HG03108 (cell line): ENCODE measurements at regions not wholly inside any gene's neighbourhood (a gene's known extent, or its start where the extent isn't known, plus 50 kb on each side); places are given as distances from the start of the nearest gene placed in this dataset.
"Not testable (repeated sequence)": the region's sequence is repeated elsewhere in the genome, so short reads cannot be mapped to it uniquely, and the experiment has no call there.

Experiments
- ATAC-seq: cut with Tn5 transposase; IDR thresholded peaks from one replicate; pipeline ENCODE4 v1.9.1; 2021; ENCODE audit warnings: moderate library complexity; ENCODE audit not compliant: unreplicated experiment

DNA sequence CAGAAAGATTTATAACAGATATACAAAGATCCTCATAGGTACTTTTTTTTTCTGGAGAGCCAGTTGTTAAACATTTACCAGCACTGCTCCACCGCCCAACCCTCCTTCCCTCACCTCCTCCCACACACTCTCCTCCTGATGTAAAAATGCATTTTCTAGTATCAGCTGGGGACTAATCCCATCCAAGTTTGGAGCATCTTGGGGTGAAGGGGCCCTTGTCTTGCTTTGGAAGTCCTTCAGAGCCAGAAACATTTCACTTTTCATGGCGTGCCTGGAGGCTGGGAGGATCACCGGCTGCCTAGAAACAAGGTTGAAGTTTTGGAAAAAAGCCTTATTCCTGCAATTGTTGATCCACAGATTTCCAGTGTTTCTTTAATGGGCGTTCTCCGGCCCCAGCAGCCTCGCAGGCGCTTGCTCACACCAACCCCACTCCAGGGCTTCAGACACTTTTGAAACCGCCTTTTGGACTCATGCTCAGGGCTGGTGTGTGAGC lies 165.1 kb upstream of the AFDN start:
- ATAC-seq = no peak

DNA sequence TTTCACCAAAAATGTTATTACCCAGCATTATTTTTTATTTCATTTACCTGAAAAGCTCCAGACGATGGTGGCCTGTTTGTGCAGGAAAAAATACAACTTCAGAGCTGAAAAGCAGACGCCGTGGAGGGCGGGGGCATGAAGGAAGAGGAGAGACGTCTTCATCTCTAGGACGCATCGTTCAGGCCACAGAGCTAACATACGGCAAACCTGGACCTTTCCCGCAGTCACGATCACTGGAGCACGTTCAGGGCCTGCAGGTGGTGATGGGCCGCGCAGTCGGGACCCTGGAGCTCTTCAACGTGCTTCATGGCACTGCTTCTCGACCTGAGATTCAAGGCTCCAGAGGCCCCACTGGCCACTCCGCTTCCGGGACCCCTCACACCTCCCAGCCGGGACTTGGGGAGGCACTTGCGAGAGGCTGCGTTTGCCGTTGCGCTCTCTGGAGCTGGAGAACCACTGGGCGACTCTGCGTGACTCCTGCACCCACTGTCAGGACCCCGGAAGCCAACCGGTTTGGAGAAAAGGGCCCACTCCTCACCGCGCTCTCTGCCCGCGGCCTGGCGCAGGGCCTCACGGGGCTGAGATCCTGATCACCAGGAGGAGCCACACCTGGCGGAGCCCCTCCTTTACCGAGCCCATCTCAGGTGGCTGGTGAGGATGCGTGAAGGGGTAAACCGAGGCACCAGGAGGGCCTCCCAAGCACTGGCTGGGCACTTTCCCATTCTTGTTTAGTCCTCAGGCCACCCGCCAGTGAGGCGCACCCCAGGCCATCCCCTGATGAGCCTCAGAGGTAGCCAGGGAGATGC lies 164.4 kb upstream of the AFDN start:
- ATAC-seq = no peak

DNA sequence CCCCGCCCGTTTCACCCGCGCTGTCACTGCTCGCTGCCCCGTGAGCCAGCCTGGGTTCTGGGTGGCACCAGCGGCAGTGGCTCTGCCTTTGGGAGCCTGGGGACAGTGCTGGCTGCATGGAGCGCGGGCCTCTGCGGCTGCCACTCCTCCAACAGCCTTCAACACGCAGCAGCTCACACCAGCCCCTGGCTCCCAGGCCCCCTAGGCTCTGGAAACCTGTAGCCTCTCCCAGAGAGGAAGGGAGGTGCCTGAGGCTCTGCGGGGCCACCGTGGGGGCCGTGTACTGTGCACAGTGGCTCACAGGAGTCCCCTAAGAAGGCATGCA lies 163.9 kb upstream of the AFDN start:
- ATAC-seq = no peak

DNA sequence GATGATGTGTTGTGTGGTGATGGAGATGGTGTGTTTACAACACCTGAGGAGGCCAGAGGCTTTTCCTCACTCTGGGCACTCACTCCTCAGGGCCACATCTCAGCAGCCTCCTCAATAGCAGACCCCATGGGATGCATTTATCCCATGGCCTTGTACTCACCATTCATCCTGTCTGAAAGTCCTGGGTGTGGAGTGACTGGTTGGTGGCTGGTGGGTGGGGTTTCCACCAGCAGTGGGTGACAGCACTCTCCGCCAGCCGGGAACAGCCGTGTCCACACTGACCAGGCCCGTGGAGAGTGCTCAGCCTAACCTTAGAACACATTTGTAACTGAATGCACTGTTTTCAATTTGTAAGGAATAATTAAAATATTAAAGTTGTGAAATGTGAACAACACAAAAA lies 163.4 kb upstream of the AFDN start:
- ATAC-seq = no peak

DNA sequence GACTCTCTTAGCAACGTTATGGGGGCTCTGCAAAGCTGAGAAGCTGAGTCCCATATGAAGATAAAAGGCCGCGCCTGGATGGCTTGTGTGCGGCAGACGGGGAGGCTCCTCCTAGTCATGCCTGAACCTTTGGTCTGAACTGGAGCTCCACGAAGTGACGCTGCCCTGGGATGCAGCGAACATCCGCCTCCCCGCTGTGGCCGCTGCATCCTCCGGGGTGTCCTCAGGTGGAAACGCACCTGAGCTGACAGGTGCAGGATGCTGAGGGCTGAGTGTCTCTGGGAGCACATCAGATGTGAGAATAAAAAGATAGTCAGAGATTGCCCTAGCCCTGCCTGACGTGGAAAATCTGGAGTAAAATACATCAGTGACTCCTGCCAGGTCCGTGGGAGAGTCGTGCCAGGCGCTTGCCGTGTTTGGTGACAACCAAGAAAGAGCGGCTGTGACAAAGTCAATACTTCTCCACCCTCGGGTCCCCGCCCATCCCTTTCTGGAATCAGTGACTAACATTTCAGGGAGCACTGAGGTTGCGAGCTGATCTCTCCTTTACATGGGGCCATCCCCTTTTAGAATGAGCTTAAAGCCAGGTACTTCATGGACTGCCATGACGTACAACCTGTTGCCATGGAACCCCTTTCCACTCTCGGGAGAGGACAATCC lies 162.8 kb upstream of the AFDN start:
- ATAC-seq = no peak

DNA sequence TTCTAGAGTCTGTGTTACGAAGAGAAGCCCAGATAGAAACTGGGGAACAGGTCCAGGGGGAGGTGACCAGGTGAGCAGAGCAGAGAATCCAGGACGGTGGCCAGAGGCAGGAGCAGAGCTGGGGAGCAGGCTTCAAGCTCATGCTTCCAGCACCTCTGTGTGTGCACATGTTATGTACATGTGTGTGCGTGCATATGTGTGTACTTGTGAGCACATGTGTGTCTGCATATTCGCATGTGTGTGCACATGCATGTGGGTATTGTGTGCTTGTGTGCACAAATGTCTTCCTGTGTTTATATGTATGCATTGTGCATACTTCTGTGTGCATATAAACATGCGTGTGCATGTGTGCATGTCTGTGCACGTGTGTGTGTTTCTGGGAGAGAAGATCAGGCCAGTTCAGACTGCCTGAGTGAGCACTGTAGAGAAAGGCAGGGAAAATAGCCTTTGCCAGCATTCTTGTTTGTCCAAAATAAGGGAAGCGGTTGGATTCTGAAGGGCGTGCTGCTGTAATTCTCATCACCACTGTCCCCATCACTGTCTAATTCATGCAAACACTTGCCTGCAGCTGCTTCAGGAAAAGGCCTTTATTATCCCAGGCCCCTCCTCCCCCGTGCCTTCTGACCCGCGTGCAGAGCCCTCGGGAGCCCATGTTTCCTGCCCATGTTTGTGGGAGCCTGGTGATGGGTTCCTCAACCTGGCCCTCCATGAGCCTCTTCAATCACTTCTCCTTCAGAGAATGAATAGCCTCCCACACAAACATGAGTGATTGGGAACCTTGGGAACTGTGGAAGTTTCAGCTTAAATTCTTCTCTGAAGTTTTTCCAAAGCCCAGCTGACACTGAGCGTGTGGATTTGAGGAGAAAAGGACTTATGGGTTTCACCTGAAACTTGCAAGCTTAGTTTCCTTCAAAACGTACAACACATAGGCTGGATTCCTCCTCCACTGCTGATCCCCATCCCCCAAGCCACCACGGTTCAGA lies 161.7 kb upstream of the AFDN start:
- ATAC-seq = no peak

DNA sequence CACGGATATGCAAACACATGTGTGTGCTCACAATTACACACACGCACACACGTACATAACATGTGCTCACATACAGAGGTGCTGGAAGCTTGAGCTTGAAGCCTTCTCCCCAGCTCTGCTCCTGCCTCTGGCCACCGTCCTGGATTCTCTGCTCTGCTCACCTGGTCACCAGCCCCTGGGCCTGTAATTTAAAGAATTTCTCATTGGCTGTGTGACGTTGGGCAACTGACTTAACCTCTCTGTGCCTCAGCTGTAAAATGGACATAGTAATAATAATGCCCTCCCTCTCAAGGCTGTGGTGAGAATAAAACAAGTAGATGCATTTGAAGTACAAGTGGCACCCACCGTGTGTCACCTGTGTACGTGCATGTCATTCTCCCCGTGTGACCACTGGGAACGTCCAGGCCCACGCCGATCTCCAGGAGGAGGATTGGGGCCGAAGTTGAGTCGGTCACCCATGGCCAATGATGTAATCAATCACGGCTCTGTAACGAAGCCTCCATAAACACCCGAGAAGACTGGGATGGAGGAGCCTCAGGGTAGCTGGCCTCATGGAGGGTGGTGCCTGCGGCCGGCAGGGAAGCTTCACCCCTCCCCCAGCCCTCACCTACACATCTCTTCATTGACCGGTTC lies 160.9 kb upstream of the AFDN start:
- ATAC-seq = no peak

DNA sequence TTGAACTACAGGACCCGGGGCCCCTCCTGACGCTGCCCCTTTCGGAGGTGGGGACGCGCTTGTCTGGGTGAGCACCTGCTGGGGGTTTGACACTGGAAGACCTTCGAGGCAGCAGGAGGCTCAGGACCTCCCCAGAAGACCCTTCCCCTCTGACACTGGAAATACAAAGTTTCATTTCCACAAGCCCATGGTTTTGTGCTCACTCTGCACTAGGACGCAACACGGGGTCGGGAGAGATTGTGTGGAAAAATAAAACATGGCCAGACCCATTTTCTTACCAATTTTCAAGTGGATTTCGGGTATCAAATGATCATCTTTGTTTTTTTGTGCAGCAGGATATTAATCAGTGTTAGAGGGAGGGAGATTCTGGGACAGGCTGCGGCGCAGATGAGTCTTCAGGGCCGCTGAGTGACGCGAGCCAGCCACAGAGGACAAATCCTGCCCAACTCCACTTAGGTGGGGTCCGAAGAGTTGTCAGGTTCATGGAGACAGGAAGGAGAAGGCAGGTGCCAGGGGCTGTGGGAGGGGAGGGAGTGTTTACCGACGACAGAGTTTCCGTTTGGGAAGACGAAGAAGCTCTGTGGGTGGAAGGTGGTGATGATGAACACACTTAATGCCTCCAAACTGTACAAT lies 160.0 kb upstream of the AFDN start:
- ATAC-seq = no peak

DNA sequence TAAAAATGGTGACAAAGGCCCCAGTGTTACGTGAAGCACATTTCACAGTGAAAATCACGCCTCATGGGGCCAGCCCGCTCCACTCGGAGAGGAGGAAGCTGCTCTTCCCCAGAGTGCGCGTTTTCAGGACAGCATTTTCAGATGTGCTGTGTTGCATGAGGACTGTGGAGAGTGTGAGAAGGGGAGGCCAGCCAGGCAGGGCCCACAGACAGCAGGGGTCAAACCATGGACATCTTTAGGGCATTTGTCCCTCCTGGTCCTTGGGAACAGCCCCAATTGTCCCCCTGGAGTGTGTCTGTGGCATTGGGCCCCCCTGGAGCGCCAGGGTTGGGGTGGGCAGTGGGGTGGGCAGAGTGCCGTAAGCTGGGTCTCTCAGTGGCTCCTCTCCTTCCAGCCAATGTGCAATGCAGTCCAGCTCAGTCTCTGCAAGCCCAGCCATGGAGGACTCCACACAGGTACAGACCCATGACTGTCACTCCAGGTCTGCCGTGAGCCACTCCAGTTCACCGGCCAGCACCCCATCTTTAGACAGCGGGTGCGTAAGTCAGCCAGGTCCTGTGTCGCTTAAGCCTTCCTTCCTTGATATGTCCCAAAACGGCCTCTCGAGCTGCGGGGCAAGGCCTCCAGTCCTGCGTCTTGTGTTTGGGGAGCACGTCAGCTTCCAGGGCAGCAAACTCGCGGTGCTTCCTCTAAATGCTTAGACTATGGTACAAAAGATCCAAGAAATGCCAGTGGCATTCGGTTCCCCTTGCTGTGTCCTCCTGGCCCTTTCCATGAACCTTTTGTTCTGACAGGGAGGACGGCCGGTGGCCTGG lies 159.3 kb upstream of the AFDN start:
- no peak for ATAC-seq

DNA sequence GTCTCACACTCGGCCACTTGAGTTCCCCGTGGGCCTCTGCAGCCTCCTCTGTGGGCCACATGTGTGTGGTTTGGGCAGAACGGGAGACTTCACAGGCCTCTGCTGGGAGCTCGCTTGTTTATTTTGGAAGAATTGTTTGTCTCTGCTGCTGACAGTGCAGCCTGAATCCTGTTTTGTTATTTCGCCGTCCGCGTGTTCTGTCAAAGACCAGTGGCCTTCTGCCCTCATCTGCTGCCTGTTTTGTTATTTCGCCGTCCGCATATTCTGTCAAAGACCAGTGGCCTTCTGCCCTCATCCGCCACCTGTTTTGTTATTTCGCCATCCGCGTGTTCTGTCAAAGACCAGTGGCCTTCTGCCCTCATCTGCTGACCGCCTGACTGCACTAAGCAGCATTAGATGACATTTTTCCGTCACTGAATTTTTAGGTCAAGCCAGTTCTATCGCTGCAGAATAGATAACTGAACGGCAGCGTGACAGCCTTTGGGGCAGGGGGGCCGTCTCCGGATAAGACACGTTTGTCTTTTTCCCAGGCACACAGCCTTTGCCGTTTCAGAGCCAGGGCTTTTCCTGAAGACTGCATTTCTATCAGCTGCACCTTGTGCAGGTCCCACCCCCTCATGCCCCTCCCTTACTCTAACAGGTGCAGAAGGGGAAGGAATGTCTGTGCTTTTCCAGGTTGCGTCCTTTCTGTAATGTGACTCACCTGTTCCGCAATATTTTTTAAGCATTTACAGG lies 158.5 kb upstream of the AFDN start:
- no peak for ATAC-seq

DNA sequence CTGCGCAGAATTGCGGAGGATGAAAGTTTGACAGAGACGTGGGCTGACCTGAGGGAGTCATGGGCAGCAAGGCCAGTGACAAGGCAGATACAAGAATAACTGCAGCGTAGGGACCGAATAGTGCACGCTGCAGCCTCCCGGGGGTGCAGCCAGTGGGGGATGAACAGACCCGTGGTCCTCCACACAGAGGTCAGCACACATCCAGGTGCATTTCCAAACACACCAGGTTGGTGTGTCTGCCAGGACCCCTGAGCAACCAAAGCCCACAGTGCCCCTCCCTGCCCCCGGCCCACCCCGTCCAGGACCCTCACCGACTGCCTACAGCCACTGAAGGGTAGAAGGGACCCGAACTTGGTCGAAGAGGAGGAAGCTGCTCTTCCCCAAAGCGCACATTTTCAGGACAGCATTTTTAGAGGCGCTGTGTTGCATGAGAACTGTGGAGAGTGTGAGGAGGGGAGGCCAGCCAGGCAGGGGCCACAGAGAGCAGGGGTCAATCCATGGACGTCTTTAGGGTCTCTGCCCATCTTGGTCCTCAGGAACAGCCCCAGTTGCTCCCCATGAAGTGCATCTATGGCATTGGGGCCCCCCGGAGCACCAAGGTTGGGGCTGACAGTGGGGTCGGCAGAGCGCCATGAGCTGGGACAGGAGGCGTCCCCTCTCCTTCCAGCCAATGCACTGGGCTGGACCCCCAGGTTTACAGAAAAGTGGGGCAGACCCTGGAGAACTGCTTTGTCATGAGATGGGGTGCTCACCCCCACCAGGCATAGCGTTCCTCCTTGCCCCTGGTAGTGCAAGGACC lies 157.8 kb upstream of the AFDN start:
- ATAC-seq = no peak

DNA sequence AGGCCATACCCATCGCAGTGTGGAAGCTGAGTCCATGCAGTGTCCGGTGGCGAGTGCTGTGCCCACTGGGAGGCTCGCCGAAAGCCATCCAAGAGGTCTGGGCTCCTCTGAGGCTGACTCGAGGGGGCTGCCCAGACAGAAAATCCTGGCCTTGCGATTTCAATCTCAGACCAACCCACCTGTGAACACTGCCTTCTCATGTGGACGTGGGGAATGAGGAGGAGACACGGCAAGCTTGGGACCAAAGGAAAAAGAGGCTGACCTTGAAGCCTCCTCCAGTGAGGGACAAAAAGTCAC lies 157.2 kb upstream of the AFDN start:
- no peak for ATAC-seq

DNA sequence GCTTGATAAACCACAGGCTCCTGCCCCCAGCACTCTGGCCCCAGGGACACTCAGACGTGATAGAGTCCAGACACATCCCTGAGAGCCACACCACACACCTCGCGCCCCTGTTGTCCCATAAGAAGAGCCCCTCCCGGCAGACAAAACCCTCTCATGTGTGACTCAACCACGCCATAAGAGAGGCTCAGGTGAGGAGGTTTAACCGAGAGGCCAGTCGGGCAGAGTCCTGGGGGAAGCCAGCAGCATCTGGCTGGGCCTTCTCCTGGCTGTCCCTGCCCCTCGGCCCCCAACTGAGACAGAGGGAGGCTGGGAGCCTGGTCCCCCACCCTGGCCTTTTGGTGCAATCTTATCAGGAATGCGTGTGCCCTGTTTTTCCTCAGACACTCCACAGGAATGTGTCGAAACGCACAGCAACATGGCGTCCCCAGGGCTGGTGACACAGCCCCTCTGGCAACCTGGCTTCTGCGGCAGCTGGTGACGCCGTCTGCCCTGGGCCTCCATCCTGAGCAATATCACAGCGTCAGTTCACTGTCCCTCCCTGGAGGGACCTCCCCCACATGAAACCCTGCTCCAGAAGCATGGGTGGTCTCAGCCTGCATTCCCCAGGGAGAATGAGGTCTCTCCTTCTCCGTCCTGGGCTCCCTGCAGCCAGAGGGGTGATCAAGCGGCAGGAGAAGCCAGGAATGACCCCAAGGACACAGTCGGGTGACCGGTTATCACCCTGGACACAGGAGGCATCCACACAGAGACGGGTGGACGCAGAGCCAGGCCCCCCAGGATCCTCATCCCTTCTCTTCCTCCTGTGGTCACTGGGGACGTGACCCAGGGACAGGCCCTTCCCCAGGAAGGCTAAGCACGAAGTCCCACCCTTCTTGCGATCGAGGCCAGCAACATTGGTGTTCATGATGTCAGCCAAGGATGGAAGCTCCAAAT lies 156.6 kb upstream of the AFDN start:
- ATAC-seq = no peak

DNA sequence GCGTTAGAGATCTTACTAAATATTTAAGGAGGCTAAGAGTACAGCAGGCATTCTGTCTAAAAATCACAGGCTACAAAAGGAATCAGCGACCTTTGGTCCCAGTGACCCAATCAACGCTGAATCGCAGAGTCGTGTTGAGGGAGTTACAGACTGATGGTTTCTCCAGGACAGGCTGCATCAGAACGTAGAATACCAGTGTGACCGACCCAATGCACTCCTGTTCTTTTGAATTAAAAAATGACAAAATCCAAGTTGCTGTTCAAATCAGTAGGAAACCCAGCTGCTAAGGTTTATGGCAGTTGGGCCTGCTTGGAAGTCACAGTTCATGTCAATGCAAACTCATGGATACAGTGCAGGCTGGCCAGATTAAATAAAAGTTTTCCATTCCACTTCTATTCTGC lies 155.8 kb upstream of the AFDN start:
- ATAC-seq = no peak

DNA sequence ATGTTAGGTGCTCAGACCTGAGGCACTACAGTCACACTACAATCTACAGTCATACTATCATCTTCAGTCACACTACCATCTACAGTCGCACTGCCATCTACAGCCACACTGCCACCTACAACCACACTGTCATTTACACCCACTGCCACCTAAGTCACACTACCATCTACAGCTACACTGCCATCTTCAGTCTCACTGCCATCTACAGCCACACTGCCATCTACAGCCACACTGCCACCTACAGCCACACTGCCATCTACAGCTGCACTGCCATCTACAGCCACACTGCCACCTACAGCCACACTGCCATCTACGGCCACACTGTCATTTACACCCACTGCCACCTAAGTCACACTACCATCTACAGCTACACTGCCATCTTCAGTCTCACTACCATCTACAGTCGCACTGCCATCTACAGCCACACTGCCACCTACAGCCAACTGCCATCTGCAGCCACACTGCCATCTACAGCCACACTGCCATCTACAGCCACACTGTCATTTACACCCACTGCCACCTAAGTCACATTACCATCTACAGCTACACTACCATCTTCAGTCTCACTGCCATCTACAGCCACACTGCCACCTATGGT lies 155.2 kb upstream of the AFDN start:
- not testable (repeated sequence) for ATAC-seq

DNA sequence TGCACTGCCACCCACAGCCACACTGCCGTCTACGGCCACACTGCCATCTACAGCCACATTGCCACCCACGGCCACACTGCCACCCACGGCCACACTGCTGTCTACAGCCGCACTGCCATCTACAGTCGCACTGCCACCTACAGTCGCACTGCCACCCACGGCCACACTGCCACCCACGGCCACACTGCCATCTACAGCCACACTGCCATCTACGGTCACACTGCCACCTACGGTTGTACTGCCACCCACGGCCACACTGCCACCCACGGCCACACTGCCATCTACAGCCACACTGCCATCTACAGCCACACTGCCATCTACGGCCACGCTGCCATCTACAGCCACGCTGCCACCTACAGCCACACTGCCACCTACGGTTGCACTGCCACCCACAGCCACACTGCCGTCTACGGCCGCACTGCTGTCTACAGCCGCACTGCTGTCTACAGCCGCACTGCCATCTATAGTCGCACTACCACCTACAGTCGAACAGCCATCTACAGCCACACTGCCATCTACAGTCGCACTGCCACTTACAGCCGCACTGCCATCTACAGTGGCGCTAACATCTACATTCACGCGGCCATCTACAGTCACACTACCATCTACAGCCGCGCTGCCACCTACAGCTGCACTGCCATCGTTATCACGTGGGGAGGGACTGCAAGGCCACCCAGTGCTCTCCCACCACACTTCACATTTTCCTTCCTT lies 154.6 kb upstream of the AFDN start:
- no peak for ATAC-seq
